Hepatocyte (in vitro differentiated cells): ENCODE measurements at regions not wholly inside any gene's neighbourhood (a gene's known extent, or its start where the extent isn't known, plus 50 kb on each side); places are given as distances from the start of the nearest gene placed in this dataset.

Source experiments
- DNase-seq: peaks from one replicate; pipeline ENCODE4 v3.0.0-alpha.2; 2016; ENCODE audit warnings: low spot score
- H2AFZ ChIP-seq: fragments of 200-600 bp; sonication (generic); 2 replicates; pipeline ENCODE4 v1.6.0; 2016; ENCODE audit warnings: antibody characterized with exemption, mild to moderate bottlenecking
- H3K27ac ChIP-seq: fragments of 200-600 bp; sonication (generic); 2 replicates; pipeline ENCODE4 v1.5.1; 2016; ENCODE audit warnings: mild to moderate bottlenecking
- H3K27me3 ChIP-seq: fragments of 200-600 bp; sonication (generic); 2 replicates; pipeline ENCODE4 v1.6.1; 2016
- H3K36me3 ChIP-seq: fragments of 200-600 bp; sonication (generic); replicated peaks from 2 replicates; pipeline ENCODE4 v1.5.1; 2016; ENCODE audit warnings: low read depth; ENCODE audit not compliant: insufficient read depth
- H3K4me1 ChIP-seq: fragments of 200-600 bp; sonication (generic); 2 replicates; pipeline ENCODE4 v1.5.1; 2016; ENCODE audit warnings: mild to moderate bottlenecking, moderate library complexity; ENCODE audit not compliant: insufficient read depth
- H3K4me2 ChIP-seq: fragments of 200-600 bp; sonication (generic); 2 replicates; pipeline ENCODE4 v1.6.0; 2016
- H3K4me3 ChIP-seq: fragments of 200-600 bp; sonication (generic); 2 replicates; pipeline ENCODE4 v1.5.1; 2016; ENCODE audit warnings: mild to moderate bottlenecking
- H3K79me2 ChIP-seq: fragments of 200-600 bp; sonication (generic); 2 replicates; pipeline ENCODE4 v1.6.0; 2017; ENCODE audit warnings: mild to moderate bottlenecking
- H3K9me2 ChIP-seq: fragments of 200-600 bp; sonication (generic); replicated peaks from 2 replicates; pipeline ENCODE4 v1.6.0; 2017; ENCODE audit warnings: mild to moderate bottlenecking; ENCODE audit not compliant: insufficient read depth
- H3K9me3 ChIP-seq: fragments of 200-600 bp; sonication (generic); 2 replicates; pipeline ENCODE4 v1.5.1; 2016; ENCODE audit warnings: low read depth, mild to moderate bottlenecking
- H4K20me1 ChIP-seq: fragments of 200-600 bp; sonication (generic); 2 replicates; pipeline ENCODE4 v1.6.0; 2016; ENCODE audit warnings: mild to moderate bottlenecking; ENCODE audit not compliant: insufficient read depth, poor library complexity, severe bottlenecking
- EZH2 ChIP-seq: fragments of 200-600 bp; sonication (generic); IDR thresholded peaks from 2 replicates; pipeline ENCODE4 v1.6.1; 2016; ENCODE audit warnings: antibody characterized with exemption, mild to moderate bottlenecking, borderline replicate concordance
- EZH2phosphoT487 ChIP-seq: fragments of 200-600 bp; sonication (generic); IDR thresholded peaks from one replicate; pipeline ENCODE4 v1.6.1; 2018; ENCODE audit warnings: antibody characterized with exemption, mild to moderate bottlenecking, low read depth, moderate library complexity; ENCODE audit not compliant: unreplicated experiment, severe bottlenecking
- WGBS: methylation state at CpG from one replicate; pipeline ENCODE4 v1.1.6; 2016; ENCODE audit warnings: low lambda C conversion rate; ENCODE audit errors: missing lambda C conversion rate; 5-methylcytosine and 5-hydroxymethylcytosine counted together
- TF ChIP-seq, protein P1 (sequence below): fragments of 200-600 bp; sonication (generic); IDR thresholded peaks from 2 replicates; pipeline ENCODE4 v1.5.1; 2016; ENCODE audit warnings: antibody characterized with exemption, mild to moderate bottlenecking; ENCODE audit not compliant: poor library complexity

DNA sequence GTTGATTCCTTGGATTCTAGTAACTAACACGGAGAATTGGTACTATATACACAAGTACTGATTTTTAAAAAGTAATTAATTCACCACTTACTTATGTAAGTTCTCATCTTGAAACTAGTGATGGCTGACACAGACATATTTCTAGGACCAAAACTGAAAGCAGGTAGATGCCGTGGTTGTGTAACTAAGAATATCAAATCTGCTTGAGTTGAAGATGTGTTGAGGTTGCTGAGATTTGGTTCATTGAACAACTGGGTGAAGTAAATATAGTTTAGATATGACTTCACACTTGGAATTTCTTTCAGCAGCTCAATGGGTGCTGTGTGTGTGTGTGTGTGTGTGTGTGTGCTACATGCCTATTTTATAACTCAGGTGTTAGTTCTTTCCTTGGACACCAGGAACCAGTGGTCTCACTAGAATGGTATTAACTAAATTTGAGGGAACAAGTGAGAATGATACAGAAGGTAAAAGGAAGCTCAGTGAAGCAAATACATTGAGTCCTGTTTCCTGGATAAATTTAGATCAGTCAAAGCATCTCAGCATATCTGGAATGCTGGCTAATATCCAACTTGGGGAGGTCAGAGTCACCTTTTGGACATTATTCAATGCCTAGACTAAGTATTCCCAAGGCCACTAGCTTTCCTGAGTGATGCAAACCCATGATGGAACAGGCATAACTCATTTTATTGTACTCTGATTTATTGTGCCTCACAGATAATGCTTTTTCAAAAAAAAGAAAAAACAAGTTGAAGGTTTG, 110.7 kb upstream of the ZEB2 start:
- no peak overlapping the region for H3K27ac ChIP-seq
- no peak for DNase-seq
- H2AFZ ChIP-seq = no peak overlapping the region
- no peaks in the 10 kb centered on the region for H3K27me3 ChIP-seq
- no peak for TF ChIP-seq EZH2
- TF ChIP-seq EZH2phosphoT487 = no peak
- TF ChIP-seq, protein P1, sequence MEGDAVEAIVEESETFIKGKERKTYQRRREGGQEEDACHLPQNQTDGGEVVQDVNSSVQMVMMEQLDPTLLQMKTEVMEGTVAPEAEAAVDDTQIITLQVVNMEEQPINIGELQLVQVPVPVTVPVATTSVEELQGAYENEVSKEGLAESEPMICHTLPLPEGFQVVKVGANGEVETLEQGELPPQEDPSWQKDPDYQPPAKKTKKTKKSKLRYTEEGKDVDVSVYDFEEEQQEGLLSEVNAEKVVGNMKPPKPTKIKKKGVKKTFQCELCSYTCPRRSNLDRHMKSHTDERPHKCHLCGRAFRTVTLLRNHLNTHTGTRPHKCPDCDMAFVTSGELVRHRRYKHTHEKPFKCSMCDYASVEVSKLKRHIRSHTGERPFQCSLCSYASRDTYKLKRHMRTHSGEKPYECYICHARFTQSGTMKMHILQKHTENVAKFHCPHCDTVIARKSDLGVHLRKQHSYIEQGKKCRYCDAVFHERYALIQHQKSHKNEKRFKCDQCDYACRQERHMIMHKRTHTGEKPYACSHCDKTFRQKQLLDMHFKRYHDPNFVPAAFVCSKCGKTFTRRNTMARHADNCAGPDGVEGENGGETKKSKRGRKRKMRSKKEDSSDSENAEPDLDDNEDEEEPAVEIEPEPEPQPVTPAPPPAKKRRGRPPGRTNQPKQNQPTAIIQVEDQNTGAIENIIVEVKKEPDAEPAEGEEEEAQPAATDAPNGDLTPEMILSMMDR = no peak
- H3K9me3 ChIP-seq = no peaks in the 10 kb centered on the region
- 98% methylated on average over 2 of the region's 2 CpGs for WGBS
- no peaks in the 10 kb centered on the region for H3K4me1 ChIP-seq
- H3K4me3 ChIP-seq = no peak overlapping the region
- H3K4me2 ChIP-seq = no peak overlapping the region
- no peaks in the 10 kb centered on the region for H3K79me2 ChIP-seq
- no peaks in the 10 kb centered on the region for H3K36me3 ChIP-seq
- H4K20me1 ChIP-seq = no peaks in the 10 kb centered on the region
- no peaks in the 10 kb centered on the region for H3K9me2 ChIP-seq

DNA sequence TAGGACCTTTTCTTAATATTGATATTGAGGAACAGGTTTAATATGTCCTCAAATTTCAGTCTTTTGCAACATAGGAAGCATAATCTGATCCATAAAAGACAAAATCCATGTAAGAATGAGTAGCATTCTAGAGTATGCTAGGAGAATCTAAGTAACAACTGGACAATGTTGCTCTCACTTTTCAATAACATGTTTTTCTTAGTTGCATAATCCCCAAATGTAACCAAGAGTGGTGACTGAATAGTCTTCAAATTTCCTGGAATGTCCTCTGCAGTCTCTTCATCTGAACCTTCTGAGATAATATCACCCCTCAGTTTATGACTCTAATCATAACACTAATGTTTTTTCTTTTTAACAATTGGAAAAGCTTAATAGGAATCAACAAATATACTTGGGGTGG, 110.0 kb upstream of the ZEB2 start:
- H3K4me2 ChIP-seq = no peak overlapping the region
- H3K4me3 ChIP-seq = no peak overlapping the region
- no peaks in the 10 kb centered on the region for H3K79me2 ChIP-seq
- no peak overlapping the region for H3K27ac ChIP-seq
- no peaks in the 10 kb centered on the region for H3K4me1 ChIP-seq
- no peak overlapping the region for H2AFZ ChIP-seq
- H3K36me3 ChIP-seq = no peaks in the 10 kb centered on the region
- no peak for DNase-seq
- no peaks in the 10 kb centered on the region for H3K9me3 ChIP-seq
- no peak for TF ChIP-seq EZH2phosphoT487
- TF ChIP-seq, protein P1 = no peak
- TF ChIP-seq EZH2 = no peak
- no peaks in the 10 kb centered on the region for H4K20me1 ChIP-seq
- no peaks in the 10 kb centered on the region for H3K9me2 ChIP-seq
- no peaks in the 10 kb centered on the region for H3K27me3 ChIP-seq

DNA sequence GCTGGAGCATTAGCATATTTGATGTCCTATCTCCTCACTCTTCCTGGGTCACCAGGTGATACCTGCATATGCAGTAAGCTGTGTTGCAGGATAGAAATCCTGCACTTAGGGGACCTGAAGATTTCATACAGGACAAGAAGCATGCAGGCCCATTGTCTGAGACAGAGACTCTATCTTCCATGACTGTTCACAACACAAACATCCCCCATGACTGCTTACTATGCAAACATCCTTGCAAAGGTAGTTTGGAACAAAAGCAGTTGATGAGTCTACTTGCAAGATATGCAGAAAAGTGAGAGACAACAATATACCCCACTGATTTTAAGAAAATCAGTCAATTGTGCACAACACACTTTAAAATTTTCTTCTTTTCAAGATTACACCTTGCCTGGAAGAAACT, 108.6 kb upstream of the ZEB2 start:
- Histone ChIP-seq H3K9me3 (no peaks in the 10 kb centered on the region), H3K27ac (no peak overlapping the region), H4K20me1 (no peaks in the 10 kb centered on the region), H3K4me1 (no peaks in the 10 kb centered on the region), H2AFZ (no peak overlapping the region), H3K4me2 (no peak overlapping the region), H3K4me3 (no peak overlapping the region), H3K9me2 (no peaks in the 10 kb centered on the region), H3K36me3 (no peaks in the 10 kb centered on the region), H3K79me2 (no peaks in the 10 kb centered on the region), H3K27me3 (no peaks in the 10 kb centered on the region)
- TF ChIP-seq EZH2phosphoT487 (no peak), EZH2 (no peak)
- TF ChIP-seq, protein P1 = no peak
- DNase-seq = no peak

DNA sequence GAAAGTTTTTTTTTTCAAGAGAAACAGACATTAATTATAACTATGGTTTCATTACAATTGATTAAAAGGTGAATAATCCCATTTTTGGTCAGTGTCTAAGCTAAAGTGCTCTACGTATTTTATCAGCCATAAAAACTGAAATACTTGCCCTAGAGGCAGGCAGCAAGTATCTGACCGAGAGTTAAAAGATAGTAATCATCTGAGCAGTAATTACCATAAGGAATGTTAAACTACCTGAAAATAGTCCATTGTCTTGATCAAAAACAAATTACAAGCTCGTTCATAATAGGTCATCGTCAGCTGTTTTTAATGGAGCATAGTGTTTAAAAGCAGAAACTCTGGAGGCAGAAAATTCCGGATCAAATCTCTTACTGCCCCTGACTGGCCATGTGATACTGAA, 105.7 kb upstream of the ZEB2 start:
- H3K27me3 ChIP-seq = no peaks in the 10 kb centered on the region
- no peak overlapping the region for H3K4me3 ChIP-seq
- no peaks in the 10 kb centered on the region for H3K36me3 ChIP-seq
- TF ChIP-seq, protein P1 = no peak
- TF ChIP-seq EZH2 = no peak
- no peak for TF ChIP-seq EZH2phosphoT487
- no peaks in the 10 kb centered on the region for H3K9me3 ChIP-seq
- no peaks in the 10 kb centered on the region for H4K20me1 ChIP-seq
- H3K27ac ChIP-seq = no peak overlapping the region
- no peaks in the 10 kb centered on the region for H3K4me1 ChIP-seq
- no peak overlapping the region for H3K4me2 ChIP-seq
- H2AFZ ChIP-seq = no peak overlapping the region
- H3K79me2 ChIP-seq = no peaks in the 10 kb centered on the region
- WGBS = 54% methylated on average over 5 of the region's 5 CpGs
- H3K9me2 ChIP-seq = no peaks in the 10 kb centered on the region
- no peak for DNase-seq
